Large intestine (tissue), 3 donors: ENCODE measurements at regions not wholly inside any gene's neighbourhood (a gene's known extent, or its start where the extent isn't known, plus 50 kb on each side); places are given as distances from the start of the nearest gene placed in this dataset.
"Not testable (repeated sequence)": the region's sequence is repeated elsewhere in the genome, so short reads cannot be mapped to it uniquely, and the experiment has no call there.

Source experiments
- DNase-seq, 2 donors: peaks; one replicate each; pipeline versions ENCODE4 v3.0.0 to v3.0.0-alpha.2; 2013
- H3K27ac ChIP-seq: one replicate; pipeline ENCODE4 v1.5.1; 2013; ENCODE audit warnings: low read length
- H3K27me3 ChIP-seq: 2 replicates; pipeline ENCODE4 v1.6.1; 2013; ENCODE audit warnings: low read length; ENCODE audit not compliant: control insufficient read depth, insufficient read depth
- H3K36me3 ChIP-seq: 2 replicates; pipeline ENCODE4 v1.6.1; 2013; ENCODE audit warnings: low read length; ENCODE audit not compliant: control insufficient read depth, insufficient read depth
- H3K4me1 ChIP-seq: one replicate; pipeline ENCODE4 v1.6.1; 2013; ENCODE audit warnings: low read length; ENCODE audit not compliant: control insufficient read depth, insufficient read depth
- H3K4me3 ChIP-seq: one replicate; pipeline ENCODE4 v1.5.1; 2013; ENCODE audit warnings: low read length
- H3K9me3 ChIP-seq: one replicate; pipeline ENCODE4 v1.6.1; 2013; ENCODE audit warnings: mild to moderate bottlenecking, low read depth, low read length, moderate library complexity; ENCODE audit not compliant: control insufficient read depth
- WGBS: methylation state at CpG from one replicate; pipeline ENCODE4 v1.1.5; 2013; ENCODE audit warnings: low lambda C conversion rate; ENCODE audit not compliant: insufficient coverage; 5-methylcytosine and 5-hydroxymethylcytosine counted together

DNA sequence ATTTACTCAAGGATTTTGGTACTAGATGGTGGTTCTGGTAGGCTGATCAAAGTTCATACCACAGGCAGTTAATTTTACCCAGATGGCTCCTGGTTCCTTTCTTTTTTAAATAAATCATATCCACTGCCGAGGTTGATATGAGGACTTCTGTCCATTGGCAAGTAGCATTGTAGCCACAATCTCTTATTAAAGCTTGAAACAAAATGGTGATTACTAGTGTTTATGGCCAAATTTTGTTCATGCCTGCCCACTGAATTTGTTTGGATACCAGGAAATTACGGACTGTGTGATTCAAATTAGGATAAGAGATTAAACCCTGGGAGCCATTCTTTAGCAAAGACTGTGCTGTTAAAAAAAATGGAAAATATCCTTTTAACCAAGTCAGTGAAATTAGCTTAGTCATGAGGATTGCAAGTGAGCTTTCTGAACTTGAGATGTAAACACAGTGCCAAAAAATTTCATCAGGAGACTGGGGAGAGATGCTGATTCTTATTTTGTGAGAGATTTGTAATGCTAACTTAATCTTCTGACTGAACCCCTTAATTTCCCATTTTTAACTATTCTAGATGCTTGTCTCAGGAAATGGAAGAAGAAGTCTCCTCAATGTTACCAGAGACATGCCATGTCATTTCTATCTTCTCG, 893.5 kb upstream of the ADAMTS5 start:
- not testable (repeated sequence) for H3K4me1 ChIP-seq, H3K36me3 ChIP-seq, H3K27ac ChIP-seq, H3K4me3 ChIP-seq, DNase-seq, H3K27me3 ChIP-seq, H3K9me3 ChIP-seq
- WGBS, result no CpG with 5 or more reads among the region's 3 CpGs

DNA sequence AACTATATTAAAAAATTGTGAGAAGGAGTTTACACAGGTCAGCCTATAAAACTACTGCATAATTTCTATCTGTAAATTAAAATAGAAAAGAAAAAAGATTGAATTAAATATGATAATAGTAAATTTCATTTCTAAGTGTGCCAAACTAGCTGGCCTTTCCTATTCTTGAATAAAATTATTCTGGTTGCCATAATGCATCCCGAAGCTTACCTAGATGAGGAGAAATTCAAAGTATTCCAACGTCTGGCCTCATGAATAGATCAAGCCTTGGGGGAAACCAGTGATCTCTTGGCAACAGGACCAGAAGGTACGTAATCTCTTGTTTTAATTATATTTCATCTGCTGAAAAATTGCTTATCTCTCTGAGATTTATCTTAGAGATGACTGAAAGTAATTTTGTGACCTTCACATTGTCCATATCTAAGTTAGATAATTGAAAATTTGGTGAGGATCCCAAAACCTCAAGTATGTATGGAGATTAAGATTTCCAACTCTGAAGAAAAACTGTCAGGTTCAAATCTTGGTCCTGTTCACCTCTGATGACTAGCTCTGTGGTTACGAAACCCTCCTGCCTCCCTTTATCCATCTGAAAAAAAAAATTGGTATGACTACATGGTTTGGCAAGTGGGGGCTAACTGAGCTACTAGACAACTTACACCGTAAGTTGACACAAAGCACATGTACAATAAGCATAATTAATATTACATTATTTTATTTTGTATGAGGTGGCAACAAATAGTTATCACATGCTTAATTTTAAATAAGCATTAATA, 891.4 kb upstream of the ADAMTS5 start:
- H3K36me3 ChIP-seq, H3K4me1 ChIP-seq, H3K27me3 ChIP-seq, DNase-seq, H3K4me3 ChIP-seq, H3K9me3 ChIP-seq, H3K27ac ChIP-seq: not testable (repeated sequence)
- WGBS, result no CpG with 5 or more reads among the region's 5 CpGs

DNA sequence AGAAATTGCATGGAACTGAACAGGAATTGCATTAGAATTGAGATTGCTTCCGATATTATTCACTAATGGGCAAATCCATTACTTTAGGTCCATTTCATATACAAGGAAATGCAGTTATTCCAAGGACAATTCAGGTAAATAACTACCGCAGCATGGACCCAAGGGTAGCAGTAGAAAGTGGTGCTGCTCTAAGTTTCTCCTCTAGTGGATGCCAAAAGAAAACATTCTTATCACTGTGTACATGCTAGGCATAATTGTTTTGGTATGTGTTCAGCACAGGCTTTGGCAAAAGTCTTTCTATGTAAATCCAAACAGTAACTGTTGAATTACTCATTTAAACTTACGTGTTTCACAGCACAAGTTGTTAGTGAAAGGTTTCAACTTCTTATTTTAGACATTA, 890.1 kb upstream of the ADAMTS5 start:
- H3K4me1 ChIP-seq, H3K36me3 ChIP-seq, H3K27me3 ChIP-seq, H3K4me3 ChIP-seq, DNase-seq, H3K9me3 ChIP-seq, H3K27ac ChIP-seq: not testable (repeated sequence)
- no CpG with 5 or more reads among the region's 3 CpGs for WGBS

DNA sequence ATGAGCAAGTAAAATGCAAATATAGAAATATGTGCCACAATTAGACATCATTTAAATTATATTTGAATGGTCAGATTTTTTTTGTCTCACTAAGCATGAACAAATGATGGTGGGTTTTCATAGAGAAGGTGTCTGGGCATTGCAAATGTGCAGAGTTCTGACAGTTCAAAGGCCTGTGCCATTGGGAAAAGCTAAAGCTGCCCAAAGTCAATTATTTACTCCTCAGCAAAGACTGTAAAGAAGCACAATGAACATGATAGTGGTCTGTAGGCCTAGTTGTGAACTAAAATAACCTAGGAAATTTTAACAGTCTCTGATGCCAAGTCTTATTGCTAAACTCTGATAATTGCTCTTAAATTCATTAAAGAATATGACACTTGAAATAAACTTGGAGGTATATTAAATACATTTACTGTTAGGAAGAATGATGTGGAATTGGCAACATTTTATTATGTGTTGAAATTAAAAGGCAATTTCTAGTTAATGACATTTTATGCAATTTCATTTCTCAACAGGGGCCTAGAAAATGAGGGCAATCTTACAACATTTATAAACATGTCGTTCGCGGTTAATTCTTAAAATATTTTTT, 874.3 kb upstream of the ADAMTS5 start:
- Histone ChIP-seq H3K27ac (no peak overlapping the region), H3K9me3 (no peaks in the 10 kb centered on the region)

DNA sequence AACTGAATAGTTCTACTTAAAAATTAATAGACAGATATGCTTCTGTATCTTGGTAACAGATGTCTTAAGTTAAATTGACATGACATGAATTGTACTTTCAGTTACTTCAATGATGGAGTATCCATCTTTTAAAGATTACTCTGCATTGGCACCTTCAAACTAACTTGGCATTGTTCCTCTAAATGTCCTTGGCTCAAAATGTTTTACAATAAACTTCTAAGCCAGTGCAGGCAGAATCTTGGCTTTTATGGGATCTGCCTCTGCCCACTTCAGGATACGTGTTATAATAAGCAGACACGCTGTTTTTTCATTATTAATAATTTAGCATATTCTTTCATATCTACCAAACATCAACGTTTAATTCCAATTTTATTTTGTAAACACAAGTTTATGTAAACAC, 873.4 kb upstream of the ADAMTS5 start:
- Histone ChIP-seq H3K9me3 (no peaks in the 10 kb centered on the region), H3K27me3 (no peaks in the 10 kb centered on the region), H3K27ac (no peak overlapping the region), H3K4me3 (no peak overlapping the region), H3K36me3 (no peaks in the 10 kb centered on the region), H3K4me1 (no peaks in the 10 kb centered on the region)
- 78% methylated on average over 3 of the region's 3 CpGs for WGBS
- DNase-seq, result no peak

More for the DNA sequence above, 874.3 kb upstream of the ADAMTS5 start:
- WGBS, result no CpG with 5 or more reads among the region's 3 CpGs
- Histone ChIP-seq H3K27me3 (no peaks in the 10 kb centered on the region), H3K4me1 (no peaks in the 10 kb centered on the region), H3K4me3 (no peak overlapping the region), H3K36me3 (no peaks in the 10 kb centered on the region)
- no peak for DNase-seq

- no peak overlapping the region for H3K4me3 ChIP-seq
- H3K4me1 ChIP-seq, result no peaks in the 10 kb centered on the region
- DNase-seq, result no peak
- H3K27me3 ChIP-seq, result no peaks in the 10 kb centered on the region
- H3K27ac ChIP-seq, result no peak overlapping the region
- WGBS, result 60% methylated on average over 1 of the region's 3 CpGs
- H3K36me3 ChIP-seq, result no peaks in the 10 kb centered on the region
- H3K9me3 ChIP-seq, result no peaks in the 10 kb centered on the region
These were observed 872.7 kb upstream of the ADAMTS5 start for GRCh38 chr21:27839512-27840115.

DNA sequence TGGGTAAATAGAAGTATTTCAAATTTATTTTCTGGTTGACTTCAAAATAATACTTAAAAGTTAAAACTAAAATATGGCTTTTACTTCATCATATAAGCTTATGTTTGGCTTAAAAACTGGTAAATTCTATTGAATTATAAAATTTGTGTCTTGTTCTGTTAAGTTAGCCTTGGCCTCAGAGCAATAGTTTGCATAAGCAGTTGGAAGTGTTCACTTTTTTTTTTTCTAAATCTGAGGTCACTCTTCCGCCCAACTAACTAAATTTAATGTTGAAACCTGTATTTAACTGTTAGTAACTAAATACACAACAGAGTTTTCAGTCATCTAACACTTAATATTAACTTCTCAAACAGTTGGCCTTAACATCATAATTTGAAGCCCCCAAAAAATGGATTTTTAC, 871.7 kb upstream of the ADAMTS5 start:
- DNase-seq, result no peak
- WGBS, result no CpG with 5 or more reads among the region's 1 CpG

DNA sequence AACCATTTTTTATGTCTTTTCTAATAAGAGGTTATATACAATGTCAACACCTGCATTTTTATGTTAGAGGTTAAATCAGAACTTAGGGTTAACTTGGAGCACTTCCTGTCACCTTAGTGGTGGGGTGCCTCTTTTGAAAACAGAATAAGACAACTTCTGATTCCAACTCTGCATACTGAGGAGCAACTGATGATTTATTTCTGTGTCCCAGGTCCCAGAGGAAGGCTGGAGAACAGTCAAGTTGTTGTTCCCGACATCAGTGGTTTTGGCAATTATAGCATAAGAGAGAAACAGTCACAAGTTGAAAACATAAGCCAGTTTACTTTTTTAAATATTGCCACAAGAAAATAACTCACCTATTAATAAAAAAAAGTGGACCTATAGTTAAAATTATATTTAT, 871.0 kb upstream of the ADAMTS5 start:
- Histone ChIP-seq H3K27ac (no peak overlapping the region), H3K4me3 (no peak overlapping the region), H3K27me3 (no peaks in the 10 kb centered on the region), H3K9me3 (no peaks in the 10 kb centered on the region), H3K4me1 (no peaks in the 10 kb centered on the region), H3K36me3 (no peaks in the 10 kb centered on the region)
- no peak for DNase-seq
- WGBS, result no CpG with 5 or more reads among the region's 1 CpG

More for the DNA sequence above, 871.7 kb upstream of the ADAMTS5 start:
- no peak overlapping the region for H3K4me3 ChIP-seq
- H3K27me3 ChIP-seq, result no peaks in the 10 kb centered on the region
- H3K36me3 ChIP-seq, result no peaks in the 10 kb centered on the region
- H3K9me3 ChIP-seq, result no peaks in the 10 kb centered on the region
- H3K27ac ChIP-seq, result no peak overlapping the region
- no peaks in the 10 kb centered on the region for H3K4me1 ChIP-seq

- no peak for DNase-seq
- Histone ChIP-seq H3K4me3 (no peak overlapping the region), H3K36me3 (no peaks in the 10 kb centered on the region), H3K9me3 (no peaks in the 10 kb centered on the region), H3K27ac (no peak overlapping the region), H3K4me1 (no peaks in the 10 kb centered on the region), H3K27me3 (no peaks in the 10 kb centered on the region)
- WGBS, result 86% methylated on average over 1 of the region's 3 CpGs
These were observed 866.4 kb upstream of the ADAMTS5 start for GRCh38 chr21:27833298-27833697.

DNA sequence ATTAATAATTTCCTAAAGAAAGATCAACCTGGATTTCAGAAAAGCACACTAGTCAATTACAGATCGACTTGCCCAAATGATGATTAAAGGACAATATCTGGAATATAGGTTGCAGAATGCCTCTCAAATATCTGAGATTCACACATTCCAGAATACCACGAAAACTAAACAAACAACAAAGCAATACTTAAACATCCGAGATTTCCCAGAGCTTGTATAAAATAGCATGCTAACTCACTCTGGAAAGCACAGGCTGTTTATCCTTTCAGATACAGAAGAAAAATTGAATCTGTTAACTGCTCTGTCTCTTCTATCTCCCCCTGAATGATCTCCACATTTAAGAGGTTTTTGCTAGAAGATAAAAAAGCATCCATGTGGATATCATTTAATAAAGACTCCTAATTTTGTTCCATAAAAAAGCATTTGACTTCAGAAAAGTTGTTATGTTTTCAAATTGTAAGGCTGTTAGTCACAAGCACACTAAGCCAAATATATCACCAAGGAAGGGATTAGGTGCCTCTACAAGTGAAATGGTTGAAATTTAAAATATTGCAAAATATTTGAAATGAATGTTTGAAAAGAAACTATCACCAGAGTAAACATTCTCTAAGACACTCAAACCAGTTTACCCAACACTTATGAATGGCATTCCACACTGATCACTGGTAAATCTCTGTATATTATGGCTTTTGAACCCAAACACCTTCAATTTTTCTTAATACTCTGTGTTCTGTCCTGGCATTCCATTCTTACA, 865.1 kb upstream of the ADAMTS5 start:
- no CpG with 5 or more reads among the region's 3 CpGs for whole genome bisulfite sequencing
- Histone ChIP-seq H3K4me1 (no peaks in the 10 kb centered on the region), H3K4me3 (no peak overlapping the region), H3K9me3 (no peaks in the 10 kb centered on the region), H3K27me3 (no peaks in the 10 kb centered on the region), H3K27ac (no peak overlapping the region), H3K36me3 (no peaks in the 10 kb centered on the region)
- no peak for DNase-seq
